SH-SY5Y (cell line): ENCODE measurements at regions not wholly inside any gene's neighbourhood (a gene's known extent, or its start where the extent isn't known, plus 50 kb on each side); places are given as distances from the start of the nearest gene placed in this dataset.

ENCODE experiments used
- GATA2 ChIP-seq: IDR thresholded peaks from 2 replicates; pipeline ENCODE4 v1.6.1; 2011; ENCODE audit warnings: mild to moderate bottlenecking, low read depth, low read length
- GATA3 ChIP-seq: IDR thresholded peaks from 2 replicates; pipeline ENCODE4 v1.6.1; 2011; ENCODE audit warnings: low read depth, mild to moderate bottlenecking, low read length, moderate library complexity

- no peak for TF ChIP-seq GATA2
- no peak for TF ChIP-seq GATA3
These were observed 152.9 kb downstream of the SPP2 start for GRCh38 chr2:234203135-234203984.
